ENCODE measurements at regions not wholly inside any gene's neighbourhood (a gene's known extent, or its start where the extent isn't known, plus 50 kb on each side); places are given as distances from the start of the nearest gene placed in this dataset.

DNA sequence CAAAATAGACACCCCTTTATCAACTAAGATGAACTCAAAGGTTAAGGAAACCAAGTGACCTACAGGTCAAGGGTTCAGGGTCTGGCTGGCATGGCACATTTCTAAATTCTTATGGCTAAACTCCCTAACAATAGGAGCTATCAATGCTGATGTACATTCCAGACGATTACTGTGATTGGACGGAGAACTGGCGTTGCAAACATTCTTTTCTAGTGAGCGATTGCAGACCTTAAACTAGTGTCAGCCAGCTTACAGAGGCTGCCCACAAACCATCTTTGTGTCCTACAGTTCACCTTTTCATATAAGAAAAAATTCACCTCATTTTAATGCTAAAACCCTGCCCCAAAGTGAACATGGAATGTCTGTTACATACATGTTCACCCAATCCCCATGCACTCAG lies 382.9 kb downstream of the MAT2B start:
- no peak overlapping the region for H3K4me2 ChIP-seq (ENCODE audit: control insufficient read depth, extremely low read depth, insufficient read depth, low read depth, low read length)
- H3K36me3 ChIP-seq (ENCODE audit: control insufficient read depth in 2 of 2, extremely low read depth in 1 of 2, insufficient read depth in 2 of 2, low read length in 2 of 2): no peaks in the 10 kb centered on the region
- H4K20me1 ChIP-seq (ENCODE audit: control insufficient read depth, extremely low read depth, insufficient read depth, low read length): no peaks in the 10 kb centered on the region
- H3K9me1 ChIP-seq (ENCODE audit: control insufficient read depth, extremely low read depth, insufficient read depth, low read length): no peaks in the 10 kb centered on the region
- DNase-seq (ENCODE audit: low read depth, low spot score): no peak
- H2AFZ ChIP-seq (ENCODE audit: control insufficient read depth, low read length): no peak overlapping the region
- H3K79me2 ChIP-seq (ENCODE audit: control insufficient read depth, insufficient read depth, low read length): no peaks in the 10 kb centered on the region
- no peaks in the 10 kb centered on the region for H3K9me3 ChIP-seq (ENCODE audit: control insufficient read depth, low read depth, low read length)
- dilution Hi-C loops (cut with MboI; ENCODE audit: extremely low pct_ligation_motif_present, low sequenced_read_pairs): no loop called here
- H3K4me1 ChIP-seq (ENCODE audit: control insufficient read depth, extremely low read depth, insufficient read depth, low read length): no peaks in the 10 kb centered on the region
- TF ChIP-seq EZH2 (IDR thresholded peaks at IDR 0.05; ENCODE audit: low read length): no peak
- TF ChIP-seq, protein P1, sequence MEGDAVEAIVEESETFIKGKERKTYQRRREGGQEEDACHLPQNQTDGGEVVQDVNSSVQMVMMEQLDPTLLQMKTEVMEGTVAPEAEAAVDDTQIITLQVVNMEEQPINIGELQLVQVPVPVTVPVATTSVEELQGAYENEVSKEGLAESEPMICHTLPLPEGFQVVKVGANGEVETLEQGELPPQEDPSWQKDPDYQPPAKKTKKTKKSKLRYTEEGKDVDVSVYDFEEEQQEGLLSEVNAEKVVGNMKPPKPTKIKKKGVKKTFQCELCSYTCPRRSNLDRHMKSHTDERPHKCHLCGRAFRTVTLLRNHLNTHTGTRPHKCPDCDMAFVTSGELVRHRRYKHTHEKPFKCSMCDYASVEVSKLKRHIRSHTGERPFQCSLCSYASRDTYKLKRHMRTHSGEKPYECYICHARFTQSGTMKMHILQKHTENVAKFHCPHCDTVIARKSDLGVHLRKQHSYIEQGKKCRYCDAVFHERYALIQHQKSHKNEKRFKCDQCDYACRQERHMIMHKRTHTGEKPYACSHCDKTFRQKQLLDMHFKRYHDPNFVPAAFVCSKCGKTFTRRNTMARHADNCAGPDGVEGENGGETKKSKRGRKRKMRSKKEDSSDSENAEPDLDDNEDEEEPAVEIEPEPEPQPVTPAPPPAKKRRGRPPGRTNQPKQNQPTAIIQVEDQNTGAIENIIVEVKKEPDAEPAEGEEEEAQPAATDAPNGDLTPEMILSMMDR (optimal IDR thresholded peaks at IDR 0.05 in 1 of 3, IDR thresholded peaks at IDR 0.05 in 1 of 3, conservative IDR thresholded peaks at IDR 0.05 in 1 of 3; ENCODE audit: extremely low read depth in 1 of 3, insufficient read depth in 2 of 3, low read length in 3 of 3): no peak
- H3K27ac ChIP-seq (ENCODE audit: control insufficient read depth, insufficient read depth, low read length): no peak overlapping the region
- no peak overlapping the region for H3K4me3 ChIP-seq (ENCODE audit: control insufficient read depth in 2 of 3, extremely low read depth in 1 of 3, insufficient read depth in 2 of 3, low read depth in 1 of 3, low read length in 3 of 3)
- H3K27me3 ChIP-seq (ENCODE audit: control insufficient read depth, extremely low read depth, insufficient read depth, low read length): no peaks in the 10 kb centered on the region
- no peak overlapping the region for H3K9ac ChIP-seq (ENCODE audit: control insufficient read depth, extremely low read depth, insufficient read depth, low read length)
- no peak for FAIRE-seq

DNA sequence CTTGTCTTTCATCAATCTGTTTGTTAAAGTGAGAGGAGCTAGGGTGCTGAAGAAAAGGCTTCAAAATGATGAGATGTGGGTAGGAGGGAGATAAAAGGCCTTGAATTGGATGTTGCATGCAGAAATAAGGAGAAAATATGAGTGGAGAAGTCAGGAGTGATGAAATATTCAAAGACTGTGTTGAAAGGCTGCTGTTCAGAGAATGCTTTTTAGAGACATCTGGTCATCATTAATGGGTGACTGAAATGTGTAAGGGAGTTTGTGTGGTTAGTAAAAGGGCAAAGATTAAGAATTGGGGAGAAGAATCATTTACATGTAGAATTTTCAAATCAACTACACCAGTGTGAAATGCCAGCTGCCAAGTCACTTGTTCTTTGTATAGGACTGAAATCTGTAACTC lies 383.9 kb downstream of the MAT2B start:
- no peak for DNase-seq (ENCODE audit: low read depth, low spot score)
- Histone ChIP-seq H3K9ac (ENCODE audit: control insufficient read depth, extremely low read depth, insufficient read depth, low read length) (no peak overlapping the region), H3K9me3 (ENCODE audit: control insufficient read depth, low read depth, low read length) (no peaks in the 10 kb centered on the region), H3K27me3 (ENCODE audit: control insufficient read depth, extremely low read depth, insufficient read depth, low read length) (no peaks in the 10 kb centered on the region), H3K79me2 (ENCODE audit: control insufficient read depth, insufficient read depth, low read length) (no peaks in the 10 kb centered on the region), H2AFZ (ENCODE audit: control insufficient read depth, low read length) (no peak overlapping the region), H3K9me1 (ENCODE audit: control insufficient read depth, extremely low read depth, insufficient read depth, low read length) (no peaks in the 10 kb centered on the region), H4K20me1 (ENCODE audit: control insufficient read depth, extremely low read depth, insufficient read depth, low read length) (no peaks in the 10 kb centered on the region), H3K36me3 (ENCODE audit: control insufficient read depth in 2 of 2, extremely low read depth in 1 of 2, insufficient read depth in 2 of 2, low read length in 2 of 2) (no peaks in the 10 kb centered on the region), H3K4me1 (ENCODE audit: control insufficient read depth, extremely low read depth, insufficient read depth, low read length) (no peaks in the 10 kb centered on the region), H3K27ac (ENCODE audit: control insufficient read depth, insufficient read depth, low read length) (no peak overlapping the region), H3K4me2 (ENCODE audit: control insufficient read depth, extremely low read depth, insufficient read depth, low read depth, low read length) (no peak overlapping the region), H3K4me3 (ENCODE audit: control insufficient read depth in 2 of 3, extremely low read depth in 1 of 3, insufficient read depth in 2 of 3, low read depth in 1 of 3, low read length in 3 of 3) (no peak overlapping the region)
- FAIRE-seq: no peak
- dilution Hi-C loops (cut with MboI; ENCODE audit: extremely low pct_ligation_motif_present, low sequenced_read_pairs): no loop called here
- TF ChIP-seq EZH2 (IDR thresholded peaks at IDR 0.05; ENCODE audit: low read length): no peak
- TF ChIP-seq, protein P1 (optimal IDR thresholded peaks at IDR 0.05 in 1 of 3, IDR thresholded peaks at IDR 0.05 in 1 of 3, conservative IDR thresholded peaks at IDR 0.05 in 1 of 3; ENCODE audit: extremely low read depth in 1 of 3, insufficient read depth in 2 of 3, low read length in 3 of 3): no peak

Measured in keratinocyte (primary cell).